ENCODE measurements at regions not wholly inside any gene's neighbourhood (a gene's known extent, or its start where the extent isn't known, plus 50 kb on each side); places are given as distances from the start of the nearest gene placed in this dataset.

DNA sequence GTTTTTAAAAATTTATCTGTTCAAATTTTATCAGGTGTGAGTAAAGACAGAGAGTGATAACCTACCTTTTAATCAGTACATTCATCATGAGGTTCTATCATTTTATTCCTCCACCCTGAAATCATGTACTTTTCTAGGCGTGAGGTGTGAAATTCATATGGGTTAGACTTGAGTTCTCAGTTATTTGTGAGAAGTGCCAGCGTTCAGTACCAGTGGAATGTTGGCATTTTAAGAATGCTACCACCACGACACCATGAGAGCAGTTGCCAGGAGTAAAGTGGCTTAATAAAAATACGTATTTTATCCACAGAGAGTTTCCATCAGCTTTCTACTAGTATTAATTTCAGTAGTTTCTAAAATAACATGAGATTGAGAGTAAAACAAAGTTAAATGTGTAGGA, 104.1 kb upstream of the FERD3L start:
- Histone ChIP-seq H3K27me3 (no peaks in the 10 kb centered on the region), H3K4me1 (peaks cover 0 to 2% (median 0%) of the 10 kb centered on the region in 9 donors), H3K9me3 (no peaks in the 10 kb centered on the region), H3K27ac (no peak overlapping the region), H3K4me3 (no peak overlapping the region), H3K36me3 (no peaks in the 10 kb centered on the region)
- DNase-seq, result no peak
- WGBS, 2 donors, result 34 to 49% methylated on average over 4 of the region's 4 CpGs
- no peak for ATAC-seq
- intact Hi-C loops (cut with DNase I), result no loop called here
- TF ChIP-seq, protein P1, sequence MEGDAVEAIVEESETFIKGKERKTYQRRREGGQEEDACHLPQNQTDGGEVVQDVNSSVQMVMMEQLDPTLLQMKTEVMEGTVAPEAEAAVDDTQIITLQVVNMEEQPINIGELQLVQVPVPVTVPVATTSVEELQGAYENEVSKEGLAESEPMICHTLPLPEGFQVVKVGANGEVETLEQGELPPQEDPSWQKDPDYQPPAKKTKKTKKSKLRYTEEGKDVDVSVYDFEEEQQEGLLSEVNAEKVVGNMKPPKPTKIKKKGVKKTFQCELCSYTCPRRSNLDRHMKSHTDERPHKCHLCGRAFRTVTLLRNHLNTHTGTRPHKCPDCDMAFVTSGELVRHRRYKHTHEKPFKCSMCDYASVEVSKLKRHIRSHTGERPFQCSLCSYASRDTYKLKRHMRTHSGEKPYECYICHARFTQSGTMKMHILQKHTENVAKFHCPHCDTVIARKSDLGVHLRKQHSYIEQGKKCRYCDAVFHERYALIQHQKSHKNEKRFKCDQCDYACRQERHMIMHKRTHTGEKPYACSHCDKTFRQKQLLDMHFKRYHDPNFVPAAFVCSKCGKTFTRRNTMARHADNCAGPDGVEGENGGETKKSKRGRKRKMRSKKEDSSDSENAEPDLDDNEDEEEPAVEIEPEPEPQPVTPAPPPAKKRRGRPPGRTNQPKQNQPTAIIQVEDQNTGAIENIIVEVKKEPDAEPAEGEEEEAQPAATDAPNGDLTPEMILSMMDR (IDR thresholded peaks at IDR 0.05), result no peak

DNA sequence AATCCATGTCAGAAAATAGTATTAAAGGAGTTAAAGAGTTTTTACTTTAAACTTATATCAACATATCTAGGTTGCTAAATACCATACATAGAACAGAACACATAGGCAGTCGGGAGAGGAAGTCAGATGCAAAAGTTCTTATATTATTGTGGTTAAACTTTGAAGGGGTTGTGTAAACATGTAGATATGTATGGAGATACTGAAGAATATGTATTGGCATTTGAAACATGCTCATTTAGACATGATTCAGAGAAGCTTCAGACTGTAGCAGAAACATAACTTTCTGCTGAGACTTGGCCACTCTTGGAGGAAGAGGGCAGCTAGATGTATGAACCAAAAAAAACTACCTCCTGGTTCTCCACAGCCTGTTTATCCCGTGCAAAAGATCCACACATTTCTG, 103.5 kb upstream of the FERD3L start:
- Histone ChIP-seq H3K4me1 (peaks cover 0 to 2% (median 0%) of the 10 kb centered on the region in 9 donors), H3K4me3 (no peak overlapping the region), H3K27me3 (no peaks in the 10 kb centered on the region), H3K9me3 (no peaks in the 10 kb centered on the region), H3K36me3 (no peaks in the 10 kb centered on the region), H3K27ac (no peak overlapping the region)
- ATAC-seq (no peak), DNase-seq (no peak)
- WGBS, 2 donors, result 49 to 50% methylated on average over 2 of the region's 2 CpGs
- TF ChIP-seq, protein P1 (IDR thresholded peaks at IDR 0.05), result no peak
- intact Hi-C loops (cut with DNase I), result no loop called here

DNA sequence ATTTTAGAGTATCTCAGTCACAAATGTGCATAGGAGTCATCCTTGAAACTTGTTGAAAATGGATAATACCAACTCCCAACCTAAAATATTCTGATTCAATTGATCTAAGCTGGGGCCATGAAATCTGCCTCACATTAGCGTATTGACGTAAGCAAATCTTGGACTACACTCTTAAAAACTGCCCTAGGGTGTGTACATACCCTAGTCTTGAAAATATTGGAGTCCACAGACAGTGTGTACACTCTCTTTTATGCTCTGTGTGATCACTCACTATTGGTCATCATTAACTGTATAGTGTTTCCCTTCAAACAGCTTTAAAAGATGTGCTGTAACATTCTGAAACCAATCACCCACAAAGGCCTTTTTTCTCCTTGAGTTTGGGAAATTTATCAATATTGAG, 102.9 kb upstream of the FERD3L start:
- Histone ChIP-seq H3K4me1 (peaks cover 0 to 2% (median 0%) of the 10 kb centered on the region in 9 donors), H3K9me3 (peaks cover 0 to 4% (median 0%) of the 10 kb centered on the region in 11 donors), H3K27me3 (no peaks in the 10 kb centered on the region), H3K4me3 (no peak overlapping the region), H3K36me3 (no peaks in the 10 kb centered on the region), H3K27ac (no peak overlapping the region)
- intact Hi-C loops (cut with DNase I), result no loop called here
- ATAC-seq (no peak), DNase-seq (no peak)
- TF ChIP-seq, protein P1 (IDR thresholded peaks at IDR 0.05), result no peak
- WGBS, 2 donors, result 94 to 97% methylated on average over 2 of the region's 2 CpGs

DNA sequence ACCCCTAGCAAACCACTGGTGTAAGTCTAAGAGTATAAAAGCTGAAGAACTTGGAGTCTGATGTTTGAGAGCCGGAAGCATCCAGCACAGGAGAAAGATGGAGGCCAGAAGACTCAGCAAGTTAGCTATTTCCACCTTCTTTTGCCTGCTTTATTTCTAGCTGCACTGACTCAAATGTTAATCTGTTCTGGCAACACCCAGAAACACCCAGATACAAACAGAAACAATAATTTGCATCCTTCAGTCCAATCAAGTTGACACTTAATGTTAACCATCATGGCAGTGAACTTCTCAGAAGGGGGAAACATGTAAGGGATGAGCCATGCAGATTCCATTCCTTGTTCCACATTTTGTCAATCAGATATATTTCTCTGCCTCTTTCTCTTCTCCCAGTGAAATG, 101.8 kb upstream of the FERD3L start:
- no peak overlapping the region for H3K27ac ChIP-seq
- WGBS, 2 donors, result 96 to 98% methylated on average over 1 of the region's 1 CpG
- ATAC-seq (no peak), DNase-seq (no peak)
- peaks cover 0 to 2% (median 0%) of the 10 kb centered on the region in 9 donors for H3K4me1 ChIP-seq
- H3K27me3 ChIP-seq, result no peaks in the 10 kb centered on the region
- TF ChIP-seq, protein P1 (IDR thresholded peaks at IDR 0.05), result no peak
- H3K4me3 ChIP-seq, result no peak overlapping the region
- intact Hi-C loops (cut with DNase I), result no loop called here
- H3K36me3 ChIP-seq, result no peaks in the 10 kb centered on the region
- H3K9me3 ChIP-seq, result peaks cover 0 to 10% (median 0%) of the 10 kb centered on the region in 11 donors
